Heart right ventricle (tissue), 16 donors: ENCODE measurements at regions not wholly inside any gene's neighbourhood (a gene's known extent, or its start where the extent isn't known, plus 50 kb on each side); places are given as distances from the start of the nearest gene placed in this dataset.

ENCODE experiments used
- ATAC-seq, 8 donors: fragments of 200-7000 bp; cut with Tn5 transposase; one replicate each; pipeline ENCODE4 v1.9.1; 2020; ENCODE audit warnings: mild to moderate bottlenecking in 8 of 8, moderate library complexity in 8 of 8, moderate number of reproducible peaks in 1 of 8
- DNase-seq, 2 donors: peaks; one replicate each; pipeline ENCODE4 v3.0.0-alpha.2; 2020
- H3K27ac ChIP-seq, 10 donors: fragments of 200-600 bp; sonication (generic) in 2 of 10; one replicate each; pipeline versions ENCODE4 v1.5.0 to v1.8.0; 2020 to 2022; ENCODE audit warnings: mild to moderate bottlenecking in 3 of 10
- H3K27me3 ChIP-seq, 7 donors: fragments of 200-600 bp; one replicate each; pipeline ENCODE4 v1.8.0; 2021 to 2022; ENCODE audit warnings: mild to moderate bottlenecking in 2 of 7
- H3K36me3 ChIP-seq, 9 donors: fragments of 200-600 bp; sonication (generic) in 1 of 9; one replicate each; pipeline versions ENCODE4 v1.5.0 to v1.8.0; 2020 to 2022; ENCODE audit warnings: mild to moderate bottlenecking in 2 of 9
- H3K4me1 ChIP-seq, 9 donors: fragments of 200-600 bp; sonication (generic) in 1 of 9; one replicate each; pipeline versions ENCODE4 v1.5.0 to v1.8.0; 2020 to 2022; ENCODE audit warnings: mild to moderate bottlenecking in 4 of 9
- H3K4me3 ChIP-seq, 10 donors: fragments of 200-600 bp; sonication (generic) in 2 of 10; one replicate each; pipeline versions ENCODE4 v1.5.0 to v1.8.0; 2020 to 2022; ENCODE audit warnings: mild to moderate bottlenecking in 7 of 10, moderate library complexity in 2 of 10
- H3K9me3 ChIP-seq, 11 donors: fragments of 200-600 bp in 10 of 11; sonication (generic) in 2 of 11; one replicate each; pipeline versions ENCODE4 v1.5.0 to v1.8.0; 2013 to 2022; ENCODE audit warnings: mild to moderate bottlenecking in 2 of 11, control low read depth in 1 of 11, moderate library complexity in 1 of 11
- WGBS, 2 donors: extraction: QIAGEN DNeasy Blood & Tissue Kit; methylation state at CpG; one replicate each; pipeline ENCODE4 v1.1.7; 2013; ENCODE audit warnings: inconsistent platforms in 1 of 2; 5-methylcytosine and 5-hydroxymethylcytosine counted together
- intact Hi-C, 10 donors: fragments of 100-400 bp; cut with DNase I; formaldehyde crosslinking; loops; one replicate each; pipeline versions ENCODE4 v1.11.1 to v1.14.2; 2022
- TF ChIP-seq, protein P1 (sequence below), 9 donors: fragments of 200-600 bp; sonication (generic) in 2 of 9; IDR thresholded peaks; one replicate each; pipeline versions ENCODE4 v1.5.0 to v1.8.0; 2021 to 2022; ENCODE audit warnings: antibody characterized with exemption in 9 of 9, mild to moderate bottlenecking in 5 of 9, moderate library complexity in 1 of 9
- donor health status: Arrhythmogenic right ventricular cardiomyopathy.
- donor health status: ischemic (EF 13 %, LVEDD 7.1; RV severe dilation, severe dysfunction).
- donor health status: healthy with polysubstance abuse.
- donor health status: DM: no; HTN: yes; CAD: no.
- donor health status: DM: no; HTN: no; CAD: no.
- donor health status: ischemic (EF 25% LVEDD 6.9; RV normal size, moderate dysfunction).
- donor health status: ischemic (EF 25% LVEDD 5.7; RV mildly dilated, moderate dysfunction).
- donor health status: healthy.
- donor health status: DM: yes; HTN: yes; CAD: no.
- donor health status: Ischemic cardiomyopathy.
- donor health status: ischemic (EF 35%, LVEDD 5.7; RV mildly dilated, moderate dysfunction).
- donor health status: nonischemic (EF 11% LVEDD 7.7; RV severe dilation, severe dysfunction).
- donor health status: DM: yes; HTN: yes; CAD: no.
- donor health status: PGD.
- donor health status: ischemic (EF 29% LVEDD 5.4; RV normal size, mild dysfunction).
- donor health status: nonischemic (EF 23%, LVEDD 6.1; RV moderate dilation, normal function).

DNA sequence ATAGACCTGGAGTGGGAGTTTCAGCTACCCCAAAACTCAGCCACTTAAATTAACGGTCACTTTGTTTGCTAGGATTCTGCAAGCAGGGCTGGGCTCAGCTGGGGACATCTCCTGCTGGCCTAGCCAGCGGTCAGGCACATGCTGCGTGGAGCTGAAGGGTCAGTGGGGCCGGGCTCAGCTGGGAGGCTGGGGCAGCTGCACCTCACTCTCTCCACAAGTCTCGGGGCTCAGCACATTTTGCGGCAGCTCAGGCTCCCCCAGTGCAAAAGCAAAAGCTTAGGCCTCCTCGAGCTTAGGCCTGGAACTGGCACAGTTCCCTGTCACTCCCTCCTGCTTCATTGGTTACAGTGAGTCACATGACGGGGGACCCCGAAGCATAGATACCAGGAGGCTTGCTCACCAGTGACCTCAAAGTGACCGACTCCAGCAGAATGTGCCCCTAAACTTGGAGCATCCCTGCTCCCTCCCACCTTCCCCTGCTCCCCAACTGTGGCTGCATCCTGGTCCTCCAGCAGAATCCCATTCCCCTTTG, 80.6 kb upstream of the CST7 start:
- H3K4me3 ChIP-seq: no peak overlapping the region
- TF ChIP-seq, protein P1, sequence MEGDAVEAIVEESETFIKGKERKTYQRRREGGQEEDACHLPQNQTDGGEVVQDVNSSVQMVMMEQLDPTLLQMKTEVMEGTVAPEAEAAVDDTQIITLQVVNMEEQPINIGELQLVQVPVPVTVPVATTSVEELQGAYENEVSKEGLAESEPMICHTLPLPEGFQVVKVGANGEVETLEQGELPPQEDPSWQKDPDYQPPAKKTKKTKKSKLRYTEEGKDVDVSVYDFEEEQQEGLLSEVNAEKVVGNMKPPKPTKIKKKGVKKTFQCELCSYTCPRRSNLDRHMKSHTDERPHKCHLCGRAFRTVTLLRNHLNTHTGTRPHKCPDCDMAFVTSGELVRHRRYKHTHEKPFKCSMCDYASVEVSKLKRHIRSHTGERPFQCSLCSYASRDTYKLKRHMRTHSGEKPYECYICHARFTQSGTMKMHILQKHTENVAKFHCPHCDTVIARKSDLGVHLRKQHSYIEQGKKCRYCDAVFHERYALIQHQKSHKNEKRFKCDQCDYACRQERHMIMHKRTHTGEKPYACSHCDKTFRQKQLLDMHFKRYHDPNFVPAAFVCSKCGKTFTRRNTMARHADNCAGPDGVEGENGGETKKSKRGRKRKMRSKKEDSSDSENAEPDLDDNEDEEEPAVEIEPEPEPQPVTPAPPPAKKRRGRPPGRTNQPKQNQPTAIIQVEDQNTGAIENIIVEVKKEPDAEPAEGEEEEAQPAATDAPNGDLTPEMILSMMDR (IDR thresholded peaks at IDR 0.05): no peak
- no peak overlapping the region for H3K27ac ChIP-seq
- WGBS, 2 donors: 87 to 90% methylated on average over 10 of the region's 10 CpGs
- ATAC-seq (no peak), DNase-seq (no peak)
- peaks cover 0 to 13% (median 11%) of the 10 kb centered on the region in 7 donors for H3K27me3 ChIP-seq
- H3K9me3 ChIP-seq: peaks cover 0 to 20% (median 8%) of the 10 kb centered on the region in 11 donors
- no peaks in the 10 kb centered on the region for H3K4me1 ChIP-seq
- no peaks in the 10 kb centered on the region for H3K36me3 ChIP-seq
- intact Hi-C loops: no loop called here

DNA sequence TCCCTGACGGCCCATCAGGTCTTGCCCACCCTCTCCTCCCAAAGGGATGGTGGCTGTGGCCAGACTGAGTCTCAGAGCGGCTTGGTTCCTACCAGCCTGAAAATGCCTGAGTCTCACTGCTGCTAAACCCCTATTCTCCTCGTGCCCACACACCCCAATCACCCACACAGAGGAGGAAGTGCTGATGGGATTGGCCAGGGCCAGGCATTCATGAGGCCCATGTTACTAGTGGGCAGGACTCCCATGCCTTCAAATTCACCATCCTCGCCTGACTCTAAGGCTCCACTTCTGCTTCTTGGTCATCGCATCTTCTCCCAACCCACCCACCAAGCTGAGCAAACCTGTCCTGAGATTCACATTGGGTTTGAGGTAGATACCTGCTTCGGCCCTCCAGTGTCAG, 80.1 kb upstream of the CST7 start:
- no peak for ATAC-seq
- TF ChIP-seq, protein P1 (IDR thresholded peaks at IDR 0.05): no peak
- WGBS, 2 donors: 69 to 70% methylated on average over 6 of the region's 6 CpGs

DNA sequence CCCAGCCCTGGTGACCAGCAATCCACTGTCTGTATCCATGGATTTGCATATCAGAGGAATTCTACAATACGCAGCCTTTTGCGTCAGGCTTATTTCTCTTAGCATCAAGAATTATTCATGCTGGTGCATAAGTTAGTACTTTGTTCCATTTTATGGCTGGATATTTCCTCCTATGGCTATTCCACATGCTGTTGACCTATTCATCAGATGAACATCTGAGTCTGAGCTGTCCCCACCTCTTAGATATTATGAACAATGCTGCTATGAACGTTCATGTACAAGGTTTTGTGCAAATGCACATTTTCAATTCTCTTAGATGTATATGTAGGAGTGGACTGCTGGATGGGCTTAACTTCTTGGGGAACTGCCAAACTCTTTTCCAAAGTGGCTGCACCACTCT, 79.0 kb upstream of the CST7 start:
- no peak for DNase-seq
- intact Hi-C loops: loop anchor here in 1 of 10 donors (10.0 kb wide), 1 partner anchor 55 kb away; no protein-coding TSS in a partner anchor
- Histone ChIP-seq H3K27ac (no peak overlapping the region), H3K4me1 (no peaks in the 10 kb centered on the region), H3K4me3 (no peak overlapping the region), H3K9me3 (peaks cover 0 to 9% (median 2%) of the 10 kb centered on the region in 11 donors), H3K36me3 (no peaks in the 10 kb centered on the region), H3K27me3 (peaks cover 0 to 16% (median 11%) of the 10 kb centered on the region in 7 donors)
- TF ChIP-seq, protein P1 (IDR thresholded peaks at IDR 0.05): no peak
- no peak for ATAC-seq
- 79 to 83% methylated on average over 3 of the region's 3 CpGs for WGBS, 2 donors

More for the DNA sequence above, 80.1 kb upstream of the CST7 start:
- H3K27me3 ChIP-seq: peaks cover 0 to 16% (median 11%) of the 10 kb centered on the region in 7 donors
- no peaks in the 10 kb centered on the region for H3K36me3 ChIP-seq
- intact Hi-C loops: no loop called here
- no peak for DNase-seq
- H3K4me1 ChIP-seq: no peaks in the 10 kb centered on the region
- no peak overlapping the region for H3K27ac ChIP-seq
- no peak overlapping the region for H3K4me3 ChIP-seq
- H3K9me3 ChIP-seq: peaks cover 0 to 20% (median 8%) of the 10 kb centered on the region in 11 donors

DNA sequence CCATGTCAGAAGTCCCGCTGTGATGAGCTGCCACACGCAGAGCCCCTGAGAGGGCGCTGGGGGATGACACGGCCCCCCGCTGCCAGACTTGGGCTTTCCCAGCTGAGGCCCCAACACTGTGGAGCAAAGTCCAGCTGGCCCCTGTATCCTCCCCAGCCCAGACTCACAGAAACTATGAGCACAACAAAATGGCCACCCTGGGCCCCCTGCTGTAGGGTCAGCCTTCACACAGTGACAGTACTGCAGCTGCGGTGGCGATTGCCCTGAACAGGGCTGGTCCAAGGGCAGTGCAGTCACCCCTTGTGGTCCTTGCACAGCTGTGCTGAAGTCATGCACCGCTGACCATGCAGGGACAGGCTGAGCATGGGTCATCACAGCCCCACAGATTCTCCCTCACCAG, 78.2 kb upstream of the CST7 start:
- Histone ChIP-seq H3K27me3 (peaks cover 0 to 16% (median 11%) of the 10 kb centered on the region in 7 donors), H3K27ac (no peak overlapping the region), H3K9me3 (peaks cover 0 to under 1% (median 0%) of the 10 kb centered on the region in 11 donors), H3K36me3 (no peaks in the 10 kb centered on the region), H3K4me3 (no peak overlapping the region), H3K4me1 (no peaks in the 10 kb centered on the region)
- TF ChIP-seq, protein P1 (IDR thresholded peaks at IDR 0.05): no peak
- ATAC-seq (no peak), DNase-seq (no peak)
- intact Hi-C loops: loop anchor here in 1 of 10 donors (10.0 kb wide), 1 partner anchor 56 kb away; no protein-coding TSS in a partner anchor
- WGBS, 2 donors: 78 to 83% methylated on average over 8 of the region's 8 CpGs
